Sigmoid colon (tissue), 3 donors: ENCODE measurements at regions not wholly inside any gene's neighbourhood (a gene's known extent, or its start where the extent isn't known, plus 50 kb on each side); places are given as distances from the start of the nearest gene placed in this dataset.

ENCODE experiments used
- POLR2A ChIP-seq, 2 donors: fragments of 450-650 bp; IDR thresholded peaks; one replicate each; pipeline ENCODE4 v1.6.1; 2016; ENCODE audit warnings: antibody characterized with exemption in 2 of 2, mild to moderate bottlenecking in 2 of 2, moderate library complexity in 2 of 2
- TF ChIP-seq, protein P1 (sequence below), 4 experiments: fragments of 450-650 bp in 3 of 4; fragments of 200-600 bp in 1 of 4; IDR thresholded peaks; one replicate each; pipeline ENCODE4 v1.5.1; 2016 to 2019; ENCODE audit warnings: antibody characterized with exemption in 4 of 4, mild to moderate bottlenecking in 3 of 4, moderate library complexity in 2 of 4

DNA sequence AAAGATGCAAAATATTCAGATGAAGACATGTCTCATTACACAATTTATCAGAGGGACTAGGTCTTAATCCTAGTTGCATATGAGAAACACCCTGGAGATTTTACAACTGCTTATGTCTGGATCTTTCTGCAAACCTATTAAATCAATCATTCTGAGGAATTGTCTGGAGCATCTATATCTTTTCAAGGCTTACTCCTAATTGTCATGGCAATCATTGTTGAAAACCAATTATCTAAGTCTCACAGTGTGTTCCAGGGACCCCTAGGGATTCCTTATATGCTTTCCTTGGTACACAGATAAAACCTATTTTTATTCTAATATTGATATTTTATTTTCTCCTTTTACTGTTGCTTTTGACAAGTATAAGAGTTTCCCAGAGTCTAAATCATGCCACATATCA lies 696.9 kb upstream of the EYS start:
- TF ChIP-seq, protein P1, sequence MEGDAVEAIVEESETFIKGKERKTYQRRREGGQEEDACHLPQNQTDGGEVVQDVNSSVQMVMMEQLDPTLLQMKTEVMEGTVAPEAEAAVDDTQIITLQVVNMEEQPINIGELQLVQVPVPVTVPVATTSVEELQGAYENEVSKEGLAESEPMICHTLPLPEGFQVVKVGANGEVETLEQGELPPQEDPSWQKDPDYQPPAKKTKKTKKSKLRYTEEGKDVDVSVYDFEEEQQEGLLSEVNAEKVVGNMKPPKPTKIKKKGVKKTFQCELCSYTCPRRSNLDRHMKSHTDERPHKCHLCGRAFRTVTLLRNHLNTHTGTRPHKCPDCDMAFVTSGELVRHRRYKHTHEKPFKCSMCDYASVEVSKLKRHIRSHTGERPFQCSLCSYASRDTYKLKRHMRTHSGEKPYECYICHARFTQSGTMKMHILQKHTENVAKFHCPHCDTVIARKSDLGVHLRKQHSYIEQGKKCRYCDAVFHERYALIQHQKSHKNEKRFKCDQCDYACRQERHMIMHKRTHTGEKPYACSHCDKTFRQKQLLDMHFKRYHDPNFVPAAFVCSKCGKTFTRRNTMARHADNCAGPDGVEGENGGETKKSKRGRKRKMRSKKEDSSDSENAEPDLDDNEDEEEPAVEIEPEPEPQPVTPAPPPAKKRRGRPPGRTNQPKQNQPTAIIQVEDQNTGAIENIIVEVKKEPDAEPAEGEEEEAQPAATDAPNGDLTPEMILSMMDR (IDR thresholded peaks at IDR 0.05): no peak
- TF ChIP-seq POLR2A (IDR thresholded peaks at IDR 0.05): no peak
